Glutamatergic neuron (in vitro differentiated cells): ENCODE measurements at regions not wholly inside any gene's neighbourhood (a gene's known extent, or its start where the extent isn't known, plus 50 kb on each side); places are given as distances from the start of the nearest gene placed in this dataset.

Experiments
- DNase-seq: peaks from one replicate; pipeline ENCODE4 v3.0.0; 2022
- H3K27ac Mint-ChIP-seq: one replicate; pipeline ENCODE4 v1.8.0; 2020; ENCODE audit warnings: mild to moderate bottlenecking, mixed read lengths, inconsistent platforms; ENCODE audit not compliant: unreplicated experiment
- H3K27me3 Mint-ChIP-seq: one replicate; pipeline ENCODE4 v1.8.0; 2020; ENCODE audit warnings: mild to moderate bottlenecking, moderate library complexity, mixed read lengths, inconsistent platforms; ENCODE audit not compliant: unreplicated experiment
- H3K36me3 Mint-ChIP-seq: one replicate; pipeline ENCODE4 v1.8.0; 2020; ENCODE audit warnings: mild to moderate bottlenecking, mixed read lengths, inconsistent platforms; ENCODE audit not compliant: unreplicated experiment
- H3K4me1 Mint-ChIP-seq: one replicate; pipeline ENCODE4 v1.8.0; 2020; ENCODE audit warnings: mild to moderate bottlenecking, low read depth, mixed read lengths, inconsistent platforms; ENCODE audit not compliant: unreplicated experiment
- H3K4me3 Mint-ChIP-seq: one replicate; pipeline ENCODE4 v1.8.0; 2020; ENCODE audit warnings: mild to moderate bottlenecking, mixed read lengths, inconsistent platforms; ENCODE audit not compliant: unreplicated experiment
- H3K9me3 Mint-ChIP-seq: one replicate; pipeline ENCODE4 v1.8.0; 2020; ENCODE audit warnings: mild to moderate bottlenecking, moderate library complexity, mixed read lengths, inconsistent platforms; ENCODE audit not compliant: unreplicated experiment
- TF ChIP-seq, protein P1 (sequence below): fragments of 200-600 bp; sonication (generic); IDR thresholded peaks from one replicate; pipeline ENCODE4 v1.5.0; 2021; ENCODE audit not compliant: partially characterized antibody, unreplicated experiment

GRCh38 chr11:119859684-119860083 is 130.7 kb upstream of the NECTIN1 start:
- TF ChIP-seq, protein P1, sequence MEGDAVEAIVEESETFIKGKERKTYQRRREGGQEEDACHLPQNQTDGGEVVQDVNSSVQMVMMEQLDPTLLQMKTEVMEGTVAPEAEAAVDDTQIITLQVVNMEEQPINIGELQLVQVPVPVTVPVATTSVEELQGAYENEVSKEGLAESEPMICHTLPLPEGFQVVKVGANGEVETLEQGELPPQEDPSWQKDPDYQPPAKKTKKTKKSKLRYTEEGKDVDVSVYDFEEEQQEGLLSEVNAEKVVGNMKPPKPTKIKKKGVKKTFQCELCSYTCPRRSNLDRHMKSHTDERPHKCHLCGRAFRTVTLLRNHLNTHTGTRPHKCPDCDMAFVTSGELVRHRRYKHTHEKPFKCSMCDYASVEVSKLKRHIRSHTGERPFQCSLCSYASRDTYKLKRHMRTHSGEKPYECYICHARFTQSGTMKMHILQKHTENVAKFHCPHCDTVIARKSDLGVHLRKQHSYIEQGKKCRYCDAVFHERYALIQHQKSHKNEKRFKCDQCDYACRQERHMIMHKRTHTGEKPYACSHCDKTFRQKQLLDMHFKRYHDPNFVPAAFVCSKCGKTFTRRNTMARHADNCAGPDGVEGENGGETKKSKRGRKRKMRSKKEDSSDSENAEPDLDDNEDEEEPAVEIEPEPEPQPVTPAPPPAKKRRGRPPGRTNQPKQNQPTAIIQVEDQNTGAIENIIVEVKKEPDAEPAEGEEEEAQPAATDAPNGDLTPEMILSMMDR = no peak
- H3K27me3 Mint-ChIP-seq = peaks cover 21% of the 10 kb centered on the region
- no peak for DNase-seq
- no peak overlapping the region for H3K27ac Mint-ChIP-seq
- H3K4me1 Mint-ChIP-seq = peaks cover 22% of the 10 kb centered on the region
- no peak overlapping the region for H3K4me3 Mint-ChIP-seq
- H3K36me3 Mint-ChIP-seq = no peaks in the 10 kb centered on the region
- H3K9me3 Mint-ChIP-seq = peaks cover 7% of the 10 kb centered on the region

- Mint-ChIP-seq H3K27me3 (peaks cover 18% of the 10 kb centered on the region), H3K4me3 (no peak overlapping the region), H3K4me1 (peaks cover 11% of the 10 kb centered on the region), H3K9me3 (peaks cover 2% of the 10 kb centered on the region), H3K36me3 (no peaks in the 10 kb centered on the region), H3K27ac (no peak overlapping the region)
- no peak for DNase-seq
- TF ChIP-seq, protein P1 = no peak
Observed at GRCh38 chr11:119858288-119858687, 129.3 kb upstream of the NECTIN1 start.

GRCh38 chr11:119856681-119857485 is 127.9 kb upstream of the NECTIN1 start:
- Mint-ChIP-seq H3K4me3 (no peak overlapping the region), H3K27ac (no peak overlapping the region), H3K27me3 (peaks cover 16% of the 10 kb centered on the region), H3K9me3 (peaks cover 2% of the 10 kb centered on the region), H3K4me1 (peaks cover 7% of the 10 kb centered on the region), H3K36me3 (no peaks in the 10 kb centered on the region)
- TF ChIP-seq, protein P1 = no peak
- peak; percentile 15 for DNase-seq

DNA sequence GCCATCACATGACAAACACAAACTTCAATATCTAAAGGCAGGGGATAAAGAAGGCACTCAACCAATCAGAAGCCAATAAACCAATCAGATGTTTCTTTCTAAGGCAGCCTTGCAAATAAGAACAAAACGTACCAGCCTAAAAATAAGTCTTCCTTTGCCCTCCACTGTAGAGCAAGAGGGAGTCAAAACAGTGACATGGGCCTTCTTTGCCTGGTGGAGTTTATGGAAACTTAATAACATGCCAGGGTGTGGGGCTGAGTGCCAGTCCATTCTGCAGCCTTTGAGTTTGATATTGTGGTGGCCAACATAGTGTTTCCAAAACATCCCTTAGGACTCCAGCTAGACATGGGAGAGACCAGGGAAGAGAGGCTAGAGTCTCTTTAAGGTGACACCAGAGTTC is 126.1 kb upstream of the NECTIN1 start:
- Mint-ChIP-seq H3K36me3 (no peaks in the 10 kb centered on the region), H3K4me3 (no peak overlapping the region), H3K27me3 (peaks cover 15% of the 10 kb centered on the region), H3K4me1 (peaks cover 7% of the 10 kb centered on the region), H3K9me3 (peaks cover 3% of the 10 kb centered on the region), H3K27ac (no peak overlapping the region)
- TF ChIP-seq, protein P1 = no peak
- DNase-seq = no peak

- no peak for DNase-seq
- Mint-ChIP-seq H3K36me3 (no peaks in the 10 kb centered on the region), H3K4me3 (no peak overlapping the region), H3K9me3 (peaks cover 3% of the 10 kb centered on the region), H3K27ac (no peak overlapping the region), H3K4me1 (peaks cover 7% of the 10 kb centered on the region), H3K27me3 (peaks cover 15% of the 10 kb centered on the region)
- TF ChIP-seq, protein P1 = no peak
Observed at GRCh38 chr11:119854521-119854920, 125.5 kb upstream of the NECTIN1 start.
